Calu3 (cell line): ENCODE measurements at regions not wholly inside any gene's neighbourhood (a gene's known extent, or its start where the extent isn't known, plus 50 kb on each side); places are given as distances from the start of the nearest gene placed in this dataset.
"Not testable (repeated sequence)": the region's sequence is repeated elsewhere in the genome, so short reads cannot be mapped to it uniquely, and the experiment has no call there.

Experiments used
- BruUV-seq: library from RNA; stranded (reverse); fragments of 400-500 nt; replicated peaks from 2 replicates; lab custom pipeline; 2021; lab: Mats Ljungman, UMichigan
- CTCF ChIA-PET: fragments of 300-600 bp; sonication (Branson Sonifier 250); formaldehyde crosslinking; loops from one replicate; lab custom pipeline; 2022; ENCODE audit warnings: antibody characterized with exemption; lab: Charles Lee
- DNase-seq: peaks from one replicate; pipeline ENCODE4 v3.0.0; 2022
- H3K27ac Mint-ChIP-seq: one replicate; pipeline ENCODE4 v1.8.0; 2022; ENCODE audit warnings: mixed read lengths; ENCODE audit not compliant: unreplicated experiment
- H3K27me3 Mint-ChIP-seq: one replicate; pipeline ENCODE4 v1.8.0; 2022; ENCODE audit warnings: mixed read lengths; ENCODE audit not compliant: unreplicated experiment
- H3K36me3 Mint-ChIP-seq: one replicate; pipeline ENCODE4 v1.8.0; 2022; ENCODE audit warnings: mild to moderate bottlenecking, moderate library complexity, mixed read lengths; ENCODE audit not compliant: insufficient read depth, unreplicated experiment
- H3K4me1 Mint-ChIP-seq: one replicate; pipeline ENCODE4 v1.8.0; 2022; ENCODE audit warnings: mild to moderate bottlenecking, low read depth, mixed read lengths; ENCODE audit not compliant: unreplicated experiment
- H3K4me3 Mint-ChIP-seq: one replicate; pipeline ENCODE4 v1.8.0; 2022; ENCODE audit warnings: mild to moderate bottlenecking, low read depth, moderate library complexity, mixed read lengths; ENCODE audit not compliant: unreplicated experiment
- H3K9me3 Mint-ChIP-seq: one replicate; pipeline ENCODE4 v1.8.0; 2022; ENCODE audit warnings: low read depth, mixed read lengths; ENCODE audit not compliant: unreplicated experiment
- intact Hi-C: fragments of 100-400 bp; cut with micrococcal nuclease; formaldehyde crosslinking; loops from one replicate; pipeline ENCODE4 v1.10.0; 2022; ENCODE audit not compliant: unreplicated experiment
- TF ChIP-seq, protein P1 (sequence below): fragments of 200-600 bp; IDR thresholded peaks from one replicate; pipeline ENCODE4 v1.8.0; 2022; ENCODE audit warnings: antibody characterized with exemption; ENCODE audit not compliant: unreplicated experiment

DNA sequence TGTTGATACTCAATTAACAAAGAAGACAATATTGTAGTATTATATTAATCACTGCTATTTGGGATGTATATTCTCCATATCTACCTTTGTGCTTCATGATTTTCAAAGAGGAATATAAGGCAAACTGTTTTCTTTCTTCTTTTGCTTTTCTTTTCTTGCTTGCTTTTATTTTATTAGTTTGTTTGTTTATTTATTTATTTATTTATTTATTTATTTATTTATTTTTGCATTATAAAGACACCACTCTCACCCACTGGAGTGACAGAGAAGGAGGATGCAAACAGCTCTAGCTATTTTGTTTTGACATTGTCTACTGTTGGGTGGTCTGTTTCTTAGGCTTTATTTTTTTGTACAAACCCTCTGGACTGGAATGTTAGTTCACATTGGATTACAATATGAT is 1352.7 kb downstream of the HACE1 start:
- Mint-ChIP-seq H3K27me3 (no peaks in the 10 kb centered on the region), H3K9me3 (peaks cover 2% of the 10 kb centered on the region)
- BruUV-seq = no TSS peak

DNA sequence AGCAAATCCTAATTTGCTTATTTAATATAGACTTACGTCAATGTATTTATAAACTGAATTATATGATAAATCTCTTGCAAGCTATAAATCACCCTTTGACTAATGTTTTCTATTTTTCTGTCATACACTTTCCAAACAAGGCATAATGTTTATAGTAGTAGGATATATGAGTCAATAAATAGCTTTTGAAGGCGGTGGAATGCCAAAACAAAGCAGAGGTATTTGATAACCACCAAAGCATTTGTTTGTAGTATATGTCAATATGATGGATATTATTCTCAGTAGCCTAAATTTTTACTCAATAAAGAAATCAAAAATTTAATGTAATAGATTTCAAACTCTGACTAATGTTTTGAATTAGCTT is 1354.6 kb downstream of the HACE1 start:
- H3K9me3 Mint-ChIP-seq = peaks cover 5% of the 10 kb centered on the region
- H3K27me3 Mint-ChIP-seq = no peaks in the 10 kb centered on the region
- intact Hi-C loops = no loop called here
- CTCF ChIA-PET = no interaction called here
- H3K36me3 Mint-ChIP-seq = no peaks in the 10 kb centered on the region
- no peaks in the 10 kb centered on the region for H3K4me1 Mint-ChIP-seq
- BruUV-seq = no TSS peak
- DNase-seq = no peak
- no peak overlapping the region for H3K4me3 Mint-ChIP-seq
- no peak overlapping the region for H3K27ac Mint-ChIP-seq
- TF ChIP-seq, protein P1, sequence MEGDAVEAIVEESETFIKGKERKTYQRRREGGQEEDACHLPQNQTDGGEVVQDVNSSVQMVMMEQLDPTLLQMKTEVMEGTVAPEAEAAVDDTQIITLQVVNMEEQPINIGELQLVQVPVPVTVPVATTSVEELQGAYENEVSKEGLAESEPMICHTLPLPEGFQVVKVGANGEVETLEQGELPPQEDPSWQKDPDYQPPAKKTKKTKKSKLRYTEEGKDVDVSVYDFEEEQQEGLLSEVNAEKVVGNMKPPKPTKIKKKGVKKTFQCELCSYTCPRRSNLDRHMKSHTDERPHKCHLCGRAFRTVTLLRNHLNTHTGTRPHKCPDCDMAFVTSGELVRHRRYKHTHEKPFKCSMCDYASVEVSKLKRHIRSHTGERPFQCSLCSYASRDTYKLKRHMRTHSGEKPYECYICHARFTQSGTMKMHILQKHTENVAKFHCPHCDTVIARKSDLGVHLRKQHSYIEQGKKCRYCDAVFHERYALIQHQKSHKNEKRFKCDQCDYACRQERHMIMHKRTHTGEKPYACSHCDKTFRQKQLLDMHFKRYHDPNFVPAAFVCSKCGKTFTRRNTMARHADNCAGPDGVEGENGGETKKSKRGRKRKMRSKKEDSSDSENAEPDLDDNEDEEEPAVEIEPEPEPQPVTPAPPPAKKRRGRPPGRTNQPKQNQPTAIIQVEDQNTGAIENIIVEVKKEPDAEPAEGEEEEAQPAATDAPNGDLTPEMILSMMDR = no peak

More for the DNA sequence above, 1352.7 kb downstream of the HACE1 start:
- H3K36me3 Mint-ChIP-seq = no peaks in the 10 kb centered on the region
- H3K4me1 Mint-ChIP-seq = peaks cover 9% of the 10 kb centered on the region
- CTCF ChIA-PET = no interaction called here
- no peak overlapping the region for H3K27ac Mint-ChIP-seq
- intact Hi-C loops = no loop called here
- H3K4me3 Mint-ChIP-seq = no peak overlapping the region
- TF ChIP-seq, protein P1 = no peak
- DNase-seq = no peak

DNA sequence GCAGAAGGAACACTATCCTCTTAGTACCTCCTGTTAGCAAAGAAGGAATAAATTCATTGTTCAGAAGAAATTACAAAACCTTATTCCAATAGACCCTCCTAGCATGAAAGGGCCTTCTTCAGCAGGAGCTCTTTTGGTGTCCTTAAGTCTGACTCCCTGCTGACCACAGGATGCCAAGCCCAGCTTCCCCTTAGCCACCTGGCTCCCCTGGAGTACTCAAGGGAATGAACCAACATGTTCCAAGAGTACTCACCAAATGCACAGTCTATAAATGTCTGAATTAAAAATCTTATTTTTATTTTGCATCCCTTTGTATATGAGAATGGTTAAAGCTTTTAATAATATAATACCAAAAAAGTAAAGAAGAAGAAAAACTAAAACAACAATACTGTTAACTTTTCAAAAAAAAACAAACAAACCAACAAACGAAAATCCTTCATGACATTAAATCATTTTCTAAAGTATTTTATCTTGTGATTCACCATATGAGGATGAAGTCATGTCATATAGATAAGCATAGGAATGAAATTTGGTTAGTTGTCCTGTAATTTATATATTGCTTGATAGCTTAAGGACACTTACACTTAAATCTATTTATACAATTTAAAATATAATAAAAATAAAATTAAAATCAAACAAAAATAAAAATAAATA is 1355.1 kb downstream of the HACE1 start:
- CTCF ChIA-PET = no interaction called here
- no TSS peak for BruUV-seq
- TF ChIP-seq, protein P1 = no peak

DNA sequence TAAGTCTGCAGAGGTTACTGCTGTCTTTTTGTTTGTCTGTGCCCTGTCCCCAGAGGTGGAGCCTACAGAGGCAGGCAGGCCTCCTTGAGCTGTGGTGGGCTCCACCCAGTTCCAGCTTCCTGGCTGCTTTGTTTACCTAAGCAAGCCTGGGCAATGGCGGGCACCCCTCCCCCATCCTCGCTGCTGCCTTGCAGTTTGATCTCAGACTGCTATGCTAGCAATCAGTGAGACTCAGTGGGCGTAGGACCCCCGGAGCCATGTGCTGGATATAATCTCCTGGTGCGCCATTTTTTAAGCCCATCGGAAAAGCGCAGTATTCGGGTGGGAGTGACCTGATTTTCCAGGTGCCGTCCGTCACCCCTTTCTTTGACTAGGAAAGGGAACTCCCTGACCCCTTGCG is 1363.1 kb downstream of the HACE1 start:
- not testable (repeated sequence) for BruUV-seq, H3K27ac Mint-ChIP-seq

More for the DNA sequence above, 1355.1 kb downstream of the HACE1 start:
- intact Hi-C loops = no loop called here
- Mint-ChIP-seq H3K27ac (no peak overlapping the region), H3K36me3 (no peaks in the 10 kb centered on the region), H3K27me3 (no peaks in the 10 kb centered on the region), H3K4me1 (no peaks in the 10 kb centered on the region), H3K9me3 (peaks cover 3% of the 10 kb centered on the region), H3K4me3 (no peak overlapping the region)
- DNase-seq = no peak

DNA sequence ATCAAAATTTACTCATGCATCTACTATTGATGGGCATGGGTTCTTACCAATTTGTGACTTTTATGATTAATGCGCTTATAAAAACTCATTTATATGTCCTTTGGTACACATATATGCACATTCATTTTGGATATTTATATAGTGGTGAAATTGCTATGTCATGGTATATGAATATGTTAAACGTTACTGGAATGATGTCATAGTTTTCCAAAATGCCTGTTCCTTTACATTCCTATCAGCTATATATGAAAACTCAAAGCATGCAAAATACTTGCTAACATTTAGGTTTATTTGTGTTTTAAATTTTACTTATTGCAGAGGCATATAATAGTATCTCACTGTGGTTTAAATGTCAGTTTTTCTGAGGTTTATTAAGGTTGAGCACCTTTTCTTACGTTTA is 1403.1 kb downstream of the HACE1 start:
- BruUV-seq = no TSS peak

More for the DNA sequence above, 1363.1 kb downstream of the HACE1 start:
- H3K36me3 Mint-ChIP-seq, intact Hi-C loops, DNase-seq, H3K4me3 Mint-ChIP-seq, H3K4me1 Mint-ChIP-seq, H3K27me3 Mint-ChIP-seq, CTCF ChIA-PET: not testable (repeated sequence)
- peaks cover 10% of the 10 kb centered on the region for H3K9me3 Mint-ChIP-seq

More for the DNA sequence above, 1403.1 kb downstream of the HACE1 start:
- Mint-ChIP-seq H3K4me1 (no peaks in the 10 kb centered on the region), H3K27ac (no peak overlapping the region), H3K4me3 (no peak overlapping the region), H3K9me3 (no peaks in the 10 kb centered on the region), H3K36me3 (no peaks in the 10 kb centered on the region), H3K27me3 (no peaks in the 10 kb centered on the region)
- CTCF ChIA-PET = no interaction called here
- TF ChIP-seq, protein P1 = no peak
- DNase-seq = no peak
- intact Hi-C loops = no loop called here
